Testis (tissue), 2 donors: ENCODE measurements at regions not wholly inside any gene's neighbourhood (a gene's known extent, or its start where the extent isn't known, plus 50 kb on each side); places are given as distances from the start of the nearest gene placed in this dataset.

Experiments used
- POLR2A ChIP-seq: fragments of 450-650 bp; IDR thresholded peaks from one replicate; pipeline ENCODE4 v1.6.1; 2017; ENCODE audit warnings: antibody characterized with exemption, mild to moderate bottlenecking, moderate library complexity
- TF ChIP-seq, protein P1 (sequence below), 3 experiments: fragments of 450-650 bp in 2 of 3; fragments of 200-600 bp in 1 of 3; sonication (generic) in 1 of 3; IDR thresholded peaks; one replicate each; pipeline ENCODE4 v1.5.1; 2016 to 2019; ENCODE audit warnings: antibody characterized with exemption in 3 of 3, mild to moderate bottlenecking in 2 of 3, moderate library complexity in 1 of 3

DNA sequence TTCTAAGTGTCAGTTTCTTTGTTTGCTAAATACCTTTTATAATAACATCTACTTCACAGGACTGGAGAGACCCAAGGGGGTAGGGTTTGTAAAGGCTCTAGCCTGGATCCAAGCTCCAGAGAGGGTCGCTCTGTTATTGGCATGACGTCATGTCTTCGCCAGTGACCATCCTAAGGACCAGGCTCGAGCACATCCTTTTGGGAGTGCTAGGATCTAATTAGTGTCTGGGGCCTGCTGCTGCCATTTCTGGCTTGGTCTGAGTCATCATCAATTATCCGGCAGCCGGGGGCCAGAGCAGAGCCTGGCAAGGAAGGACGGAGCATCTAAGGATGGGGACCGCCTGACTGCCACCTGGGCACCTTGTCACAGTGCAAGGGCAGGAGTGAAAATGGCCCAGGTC, 153.0 kb downstream of the NSG2 start:
- TF ChIP-seq, protein P1, sequence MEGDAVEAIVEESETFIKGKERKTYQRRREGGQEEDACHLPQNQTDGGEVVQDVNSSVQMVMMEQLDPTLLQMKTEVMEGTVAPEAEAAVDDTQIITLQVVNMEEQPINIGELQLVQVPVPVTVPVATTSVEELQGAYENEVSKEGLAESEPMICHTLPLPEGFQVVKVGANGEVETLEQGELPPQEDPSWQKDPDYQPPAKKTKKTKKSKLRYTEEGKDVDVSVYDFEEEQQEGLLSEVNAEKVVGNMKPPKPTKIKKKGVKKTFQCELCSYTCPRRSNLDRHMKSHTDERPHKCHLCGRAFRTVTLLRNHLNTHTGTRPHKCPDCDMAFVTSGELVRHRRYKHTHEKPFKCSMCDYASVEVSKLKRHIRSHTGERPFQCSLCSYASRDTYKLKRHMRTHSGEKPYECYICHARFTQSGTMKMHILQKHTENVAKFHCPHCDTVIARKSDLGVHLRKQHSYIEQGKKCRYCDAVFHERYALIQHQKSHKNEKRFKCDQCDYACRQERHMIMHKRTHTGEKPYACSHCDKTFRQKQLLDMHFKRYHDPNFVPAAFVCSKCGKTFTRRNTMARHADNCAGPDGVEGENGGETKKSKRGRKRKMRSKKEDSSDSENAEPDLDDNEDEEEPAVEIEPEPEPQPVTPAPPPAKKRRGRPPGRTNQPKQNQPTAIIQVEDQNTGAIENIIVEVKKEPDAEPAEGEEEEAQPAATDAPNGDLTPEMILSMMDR (IDR thresholded peaks at IDR 0.05), result no peak
- TF ChIP-seq POLR2A, result no peak
